Right lung (tissue), 2 donors: ENCODE measurements at regions not wholly inside any gene's neighbourhood (a gene's known extent, or its start where the extent isn't known, plus 50 kb on each side); places are given as distances from the start of the nearest gene placed in this dataset.
A peak's percentile ranks its signal among the peaks of the same experiment; 100 is the strongest.
"Not testable (repeated sequence)": the region's sequence is repeated elsewhere in the genome, so short reads cannot be mapped to it uniquely, and the experiment has no call there.

Experiments
- DNase-seq, 2 donors: peaks; one replicate each; pipeline ENCODE4 v3.0.0-alpha.2; 2013

DNA sequence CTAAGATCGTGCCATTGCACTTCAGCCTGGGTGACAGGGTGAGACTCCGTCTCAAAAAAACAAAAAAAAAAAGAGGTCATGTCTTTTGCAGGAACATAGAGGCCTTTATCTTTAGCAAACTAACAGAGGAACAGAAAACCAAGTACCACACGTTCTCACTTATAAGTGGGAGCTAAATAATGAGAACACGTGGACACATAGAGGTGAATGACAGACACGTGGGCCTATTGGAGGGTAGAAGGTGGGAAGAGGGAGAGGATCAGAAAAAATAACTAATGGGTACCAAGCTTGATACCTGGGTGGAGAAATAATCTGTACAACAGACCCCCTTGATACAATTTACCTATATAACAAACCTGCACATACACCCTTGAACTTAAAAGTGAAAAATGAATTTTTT lies 401.4 kb upstream of the NAALADL2 start:
- DNase-seq: no peak

DNA sequence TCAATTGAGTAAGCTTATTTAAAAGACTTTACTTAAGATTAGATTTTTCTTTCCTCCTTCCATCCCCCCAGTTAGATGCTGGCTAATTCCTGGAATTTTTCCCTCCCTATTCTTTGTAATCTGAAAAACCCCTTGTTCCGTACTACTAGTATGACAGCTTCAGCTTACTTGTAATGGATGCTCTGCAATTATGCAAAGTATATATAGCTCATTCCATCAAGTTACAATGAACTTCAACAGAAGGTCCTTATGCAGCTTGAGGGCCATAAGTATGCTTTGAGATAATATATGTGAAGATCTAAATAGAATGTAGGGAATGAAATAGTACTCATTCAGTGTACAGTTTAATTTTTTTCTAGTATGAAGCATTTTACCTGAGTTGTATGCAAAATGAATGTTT lies 398.3 kb upstream of the NAALADL2 start:
- DNase-seq: no peak

- DNase-seq: no peak
Observed at GRCh38 chr3:174462916-174463315, 396.2 kb upstream of the NAALADL2 start.

DNA sequence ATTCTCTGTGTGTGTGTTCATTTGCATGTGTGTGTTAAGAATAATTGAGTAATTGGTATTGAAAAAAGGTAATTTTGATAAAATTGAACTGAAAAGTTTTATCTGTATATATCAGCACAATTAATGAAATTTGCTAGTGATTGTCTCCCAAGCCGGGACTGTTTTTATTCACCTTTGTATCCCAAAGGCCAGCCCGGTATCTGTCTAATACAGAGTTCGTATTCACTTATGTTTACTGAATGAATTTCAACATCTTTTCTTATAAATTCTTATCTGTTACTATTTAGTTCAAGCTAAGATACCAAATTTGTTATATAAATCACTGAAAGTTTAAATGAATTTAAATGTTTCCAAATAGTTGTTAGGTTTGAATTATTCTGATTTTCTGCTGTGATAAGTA lies 394.0 kb upstream of the NAALADL2 start:
- DNase-seq: no peak

- no peak for DNase-seq
Observed at GRCh38 chr3:174466471-174467054, 392.6 kb upstream of the NAALADL2 start.

DNA sequence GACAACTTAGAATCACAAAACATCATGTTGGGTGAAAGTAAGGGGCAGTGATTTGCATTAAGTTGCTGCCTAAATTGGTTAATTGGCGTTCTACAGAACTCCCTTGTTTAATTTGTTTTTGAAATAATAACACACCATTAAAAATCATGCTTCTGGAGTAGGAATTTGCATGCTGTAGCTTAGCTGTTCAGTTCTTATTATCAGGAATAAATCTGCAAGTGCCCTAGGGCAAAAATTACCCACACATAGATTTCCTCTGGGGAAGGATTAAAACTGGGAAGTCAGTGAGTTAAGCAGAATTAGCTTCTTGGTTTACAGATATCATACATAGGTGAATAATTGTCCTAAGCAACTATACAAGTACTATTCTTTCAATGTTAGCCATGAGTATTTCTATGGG lies 381.6 kb upstream of the NAALADL2 start:
- no peak for DNase-seq

GRCh38 chr3:174480767-174481166 lies 378.4 kb upstream of the NAALADL2 start:
- no peak for DNase-seq

- DNase-seq: no peak
Observed at GRCh38 chr3:174482541-174482940, 376.6 kb upstream of the NAALADL2 start.

DNA sequence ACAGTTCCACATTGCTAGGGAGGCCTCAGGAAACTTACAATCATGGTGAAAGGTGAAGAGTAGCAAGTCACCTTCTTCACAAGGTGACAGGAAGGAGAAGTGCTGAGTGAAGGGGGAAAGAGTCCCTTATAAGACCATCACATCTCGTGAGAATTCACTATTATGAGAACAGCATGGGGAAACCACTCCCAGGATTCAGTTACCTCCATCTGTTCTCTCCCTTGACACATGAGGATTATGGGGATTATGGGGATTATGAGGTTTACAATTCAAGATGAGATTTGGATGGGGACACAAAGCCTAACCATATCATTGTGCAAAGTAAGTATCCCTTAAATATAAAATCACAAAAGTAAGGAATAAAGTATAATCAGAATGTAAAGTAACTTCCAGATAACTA lies 375.9 kb upstream of the NAALADL2 start:
- DNase-seq: no peak

DNA sequence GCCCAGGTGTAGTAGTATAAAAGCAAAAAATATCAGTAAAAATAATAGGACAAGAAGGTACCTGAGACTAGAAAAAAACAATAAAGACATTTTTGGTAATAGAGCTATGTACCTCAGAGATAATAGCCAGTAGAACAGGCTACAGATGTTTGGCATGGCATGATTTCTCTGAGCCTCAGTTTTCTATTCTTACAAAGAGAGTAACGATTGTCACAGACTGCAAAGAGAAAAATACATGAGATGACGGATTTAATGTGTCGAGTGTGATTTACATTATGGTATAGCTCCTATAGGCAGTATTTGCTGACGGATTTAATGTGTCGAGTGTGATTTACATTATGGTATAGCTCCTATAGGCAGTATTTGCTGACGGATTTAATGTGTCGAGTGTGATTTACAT lies 375.3 kb upstream of the NAALADL2 start:
- not testable (repeated sequence) for DNase-seq

GRCh38 chr3:174488527-174488926 lies 370.6 kb upstream of the NAALADL2 start:
- DNase-seq: peak in 1 of 2 donors; percentile 15

DNA sequence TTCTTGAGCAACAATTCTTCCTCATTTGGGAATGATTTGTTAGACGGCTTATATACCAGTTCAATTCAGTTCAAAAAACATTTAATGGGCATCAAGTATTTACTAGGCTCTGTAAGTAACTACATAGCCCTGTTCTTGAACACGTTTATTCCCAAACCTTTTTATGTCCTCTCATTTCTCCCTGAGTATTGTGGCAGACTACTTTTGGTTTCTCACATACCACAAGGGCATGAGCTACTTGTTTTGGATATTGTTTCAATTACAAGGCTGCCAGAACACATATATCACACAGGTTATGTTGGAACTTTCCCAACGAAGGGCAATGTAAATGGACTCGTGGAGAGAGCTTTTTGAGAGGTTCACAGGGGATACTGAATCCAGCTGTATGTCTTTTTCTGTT lies 363.8 kb upstream of the NAALADL2 start:
- DNase-seq: no peak

DNA sequence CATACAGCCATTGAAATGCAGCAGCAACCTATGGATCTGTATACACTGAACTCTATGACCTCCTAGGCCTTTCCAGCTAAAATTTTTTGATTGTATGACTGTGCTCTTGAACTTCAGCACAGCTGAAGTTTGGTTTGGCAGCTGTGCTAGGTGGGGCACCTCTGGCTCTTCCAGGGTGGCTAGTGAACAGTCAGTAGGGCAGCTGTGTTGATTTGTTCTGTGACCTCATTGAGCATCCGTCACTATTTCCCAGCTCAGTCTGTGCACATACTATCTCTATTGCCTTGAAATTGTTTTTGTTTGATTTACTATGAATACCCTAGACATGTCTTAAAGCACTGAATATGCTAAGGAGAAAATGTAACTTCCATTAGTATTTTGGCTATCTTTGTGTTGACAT lies 363.2 kb upstream of the NAALADL2 start:
- DNase-seq: no peak

- DNase-seq: no peak
Observed at GRCh38 chr3:174498638-174499037, 360.5 kb upstream of the NAALADL2 start.

- no peak for DNase-seq
Observed at GRCh38 chr3:174505266-174505665, 353.9 kb upstream of the NAALADL2 start.

DNA sequence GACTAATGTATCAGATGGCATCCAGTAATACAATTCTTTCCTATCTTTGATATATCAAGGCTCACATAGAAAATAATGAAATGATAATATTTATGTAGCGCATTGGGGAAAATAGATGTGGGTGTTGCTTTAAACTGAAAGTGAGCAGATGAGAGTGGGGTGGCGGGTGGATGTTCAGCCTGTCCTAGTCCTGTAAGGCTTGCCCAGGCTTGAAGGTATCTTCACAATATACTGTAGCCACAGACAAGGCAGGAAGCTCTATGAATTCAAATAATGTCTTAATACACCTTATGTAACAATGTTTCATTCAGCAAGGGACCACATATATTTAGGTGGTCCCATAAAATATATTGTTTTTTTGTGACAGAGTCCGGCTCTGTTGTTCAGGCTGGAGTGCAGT lies 334.9 kb upstream of the NAALADL2 start:
- no peak for DNase-seq

DNA sequence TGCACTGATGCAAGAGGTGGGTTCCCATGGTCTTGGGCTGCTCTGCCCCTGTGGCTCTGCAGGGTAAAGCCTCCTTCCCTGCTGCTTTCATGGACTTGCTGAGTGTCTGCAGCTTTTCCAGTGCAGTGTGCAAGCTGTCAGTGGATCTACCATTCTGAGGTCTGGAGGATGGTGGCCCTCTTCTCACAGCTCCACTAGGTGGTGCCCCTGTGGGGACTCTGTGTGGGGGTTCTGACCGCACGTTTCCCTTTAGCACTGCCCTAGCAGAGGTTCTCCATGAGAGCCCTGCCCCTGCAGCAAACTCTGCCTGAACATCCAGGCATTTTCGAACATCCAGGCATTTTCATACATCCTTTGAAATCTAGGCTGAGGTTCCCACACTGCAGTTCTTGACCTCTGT lies 329.8 kb upstream of the NAALADL2 start:
- DNase-seq: no peak

GRCh38 chr3:174531262-174531982 lies 327.7 kb upstream of the NAALADL2 start:
- DNase-seq: no peak

GRCh38 chr3:174532216-174532615 lies 326.9 kb upstream of the NAALADL2 start:
- no peak for DNase-seq

GRCh38 chr3:174532776-174533175 lies 326.4 kb upstream of the NAALADL2 start:
- DNase-seq: no peak

DNA sequence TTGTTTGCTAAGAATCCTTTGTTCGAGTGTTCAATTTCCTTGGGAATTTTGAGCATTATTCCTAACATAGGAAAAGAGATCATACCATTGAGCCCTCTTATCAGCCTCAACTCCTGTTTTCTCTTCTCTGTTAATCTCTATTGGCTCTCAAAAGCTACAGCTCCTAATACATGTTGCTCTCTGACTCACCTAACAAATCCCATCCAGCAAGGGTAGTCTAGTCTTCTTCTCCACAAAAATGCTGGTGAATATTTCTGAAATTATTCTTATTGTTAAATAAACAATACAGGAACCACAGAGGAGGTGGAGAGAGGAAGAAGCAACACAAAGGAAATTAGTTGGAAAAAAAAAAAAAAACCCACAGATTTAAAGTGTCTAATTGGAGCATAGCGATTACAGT lies 325.8 kb upstream of the NAALADL2 start:
- DNase-seq: no peak

GRCh38 chr3:174536319-174536718 lies 322.8 kb upstream of the NAALADL2 start:
- DNase-seq: no peak

GRCh38 chr3:174538151-174538550 lies 321.0 kb upstream of the NAALADL2 start:
- DNase-seq: no peak
